Fibroblast of pulmonary artery (primary cell): ENCODE measurements at regions not wholly inside any gene's neighbourhood (a gene's known extent, or its start where the extent isn't known, plus 50 kb on each side); places are given as distances from the start of the nearest gene placed in this dataset.
"Not testable (repeated sequence)": the region's sequence is repeated elsewhere in the genome, so short reads cannot be mapped to it uniquely, and the experiment has no call there.

Source experiments
- DNase-seq: peaks from one replicate; pipeline ENCODE4 v3.0.0-alpha.2; 2010; ENCODE audit warnings: low read depth
- H3K4me3 ChIP-seq: replicated peaks from 2 replicates; pipeline ENCODE4 v1.5.1; 2011; ENCODE audit warnings: low read depth, mild to moderate bottlenecking, control low read depth, low read length, moderate library complexity
- TF ChIP-seq, protein P1 (sequence below): IDR thresholded peaks from 2 replicates; pipeline ENCODE4 v1.5.1; 2011; ENCODE audit warnings: mild to moderate bottlenecking, control low read depth, low read length, inconsistent platforms; ENCODE audit errors: missing control alignments

- TF ChIP-seq, protein P1, sequence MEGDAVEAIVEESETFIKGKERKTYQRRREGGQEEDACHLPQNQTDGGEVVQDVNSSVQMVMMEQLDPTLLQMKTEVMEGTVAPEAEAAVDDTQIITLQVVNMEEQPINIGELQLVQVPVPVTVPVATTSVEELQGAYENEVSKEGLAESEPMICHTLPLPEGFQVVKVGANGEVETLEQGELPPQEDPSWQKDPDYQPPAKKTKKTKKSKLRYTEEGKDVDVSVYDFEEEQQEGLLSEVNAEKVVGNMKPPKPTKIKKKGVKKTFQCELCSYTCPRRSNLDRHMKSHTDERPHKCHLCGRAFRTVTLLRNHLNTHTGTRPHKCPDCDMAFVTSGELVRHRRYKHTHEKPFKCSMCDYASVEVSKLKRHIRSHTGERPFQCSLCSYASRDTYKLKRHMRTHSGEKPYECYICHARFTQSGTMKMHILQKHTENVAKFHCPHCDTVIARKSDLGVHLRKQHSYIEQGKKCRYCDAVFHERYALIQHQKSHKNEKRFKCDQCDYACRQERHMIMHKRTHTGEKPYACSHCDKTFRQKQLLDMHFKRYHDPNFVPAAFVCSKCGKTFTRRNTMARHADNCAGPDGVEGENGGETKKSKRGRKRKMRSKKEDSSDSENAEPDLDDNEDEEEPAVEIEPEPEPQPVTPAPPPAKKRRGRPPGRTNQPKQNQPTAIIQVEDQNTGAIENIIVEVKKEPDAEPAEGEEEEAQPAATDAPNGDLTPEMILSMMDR: no peak
- H3K4me3 ChIP-seq: no peak overlapping the region
- DNase-seq: no peak
Observed at GRCh38 chr13:71359641-71360040, 507.4 kb downstream of the DACH1 start.

DNA sequence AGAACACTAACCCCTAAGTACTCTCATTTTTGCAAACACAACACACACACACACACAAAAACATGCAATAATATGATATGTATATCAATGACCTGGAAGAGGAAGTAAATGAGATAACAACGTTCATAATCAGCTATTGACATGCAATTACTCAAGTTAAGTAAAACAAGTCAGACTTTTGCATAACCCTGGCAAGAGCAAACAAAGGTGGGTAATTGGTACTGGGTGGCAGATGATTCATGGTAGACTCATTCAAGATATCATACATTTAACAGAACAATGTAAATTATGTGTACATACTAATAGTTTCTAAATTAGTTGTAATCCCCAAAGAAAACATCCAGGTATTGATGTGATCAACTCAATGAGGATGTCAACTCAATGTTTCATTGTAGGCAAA is 508.8 kb downstream of the DACH1 start:
- no peak for DNase-seq
- no peak overlapping the region for H3K4me3 ChIP-seq
- TF ChIP-seq, protein P1: no peak

DNA sequence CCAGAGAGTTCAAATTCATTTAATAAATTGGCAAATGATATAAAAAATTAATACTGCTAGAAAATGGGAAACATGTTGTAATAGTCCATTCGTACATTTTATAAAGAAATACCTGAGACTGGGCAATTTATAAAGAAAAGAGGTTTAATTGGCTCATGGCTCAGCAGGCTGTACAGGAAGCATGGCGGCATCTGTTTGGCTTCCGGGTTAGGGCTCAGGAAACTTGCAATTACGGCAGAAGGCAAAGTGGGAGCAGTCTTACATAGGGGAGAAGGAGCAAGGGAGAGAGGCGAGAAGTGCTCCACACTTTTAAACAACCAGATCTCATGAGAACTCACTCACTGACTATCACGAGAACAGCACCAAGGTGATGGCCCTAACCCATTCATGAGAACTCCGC is 512.0 kb downstream of the DACH1 start:
- no peak for DNase-seq

GRCh38 chr13:71350886-71351285 is 516.1 kb downstream of the DACH1 start:
- H3K4me3 ChIP-seq: no peak overlapping the region
- TF ChIP-seq, protein P1: no peak
- no peak for DNase-seq

More for the DNA sequence above, 512.0 kb downstream of the DACH1 start:
- TF ChIP-seq, protein P1: no peak
- H3K4me3 ChIP-seq: no peak overlapping the region

DNA sequence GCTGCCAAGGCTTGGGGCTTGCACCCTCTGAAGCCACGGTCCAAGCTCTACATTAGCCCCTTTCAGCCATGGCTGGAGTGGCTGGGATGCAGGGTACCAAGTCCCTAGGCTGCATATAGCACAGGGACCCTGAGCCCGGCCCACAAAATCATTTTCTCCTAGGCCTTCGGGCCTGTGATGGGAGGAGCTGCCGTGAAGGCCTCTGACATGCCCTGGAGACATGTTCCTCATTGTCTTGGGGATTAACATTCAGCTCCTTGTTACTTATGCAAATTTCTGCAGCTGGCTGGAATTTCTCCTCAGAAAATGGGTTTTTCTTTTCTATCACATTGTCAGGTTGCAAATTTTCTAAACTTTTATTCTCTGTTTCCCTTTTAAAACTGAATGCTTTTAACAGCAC is 521.1 kb downstream of the DACH1 start:
- not testable (repeated sequence) for H3K4me3 ChIP-seq, DNase-seq

GRCh38 chr13:71339736-71340135 is 527.3 kb downstream of the DACH1 start:
- no peak for DNase-seq
- TF ChIP-seq, protein P1: no peak
- no peak overlapping the region for H3K4me3 ChIP-seq

DNA sequence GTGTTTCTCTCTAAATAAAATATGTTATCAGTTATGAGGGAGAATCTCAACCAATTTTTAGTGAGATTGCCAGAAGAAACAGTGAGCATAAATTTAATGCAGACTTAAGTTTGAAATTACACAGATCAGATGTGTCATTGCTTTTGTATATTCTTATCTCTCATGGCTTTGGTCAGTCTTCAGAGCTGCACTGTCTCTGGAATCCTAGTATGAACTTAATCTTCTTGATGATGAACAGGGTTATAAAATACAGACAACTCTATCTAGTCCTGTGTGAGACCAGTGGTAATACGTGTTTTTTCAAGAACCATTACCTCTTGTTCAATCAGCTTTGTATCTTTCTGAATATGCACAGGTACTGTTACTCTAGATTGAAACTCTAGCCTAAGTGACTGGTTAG is 528.0 kb downstream of the DACH1 start:
- DNase-seq: no peak
- TF ChIP-seq, protein P1: no peak
- no peak overlapping the region for H3K4me3 ChIP-seq
